KBM-7 (cell line): ENCODE measurements at regions not wholly inside any gene's neighbourhood (a gene's known extent, or its start where the extent isn't known, plus 50 kb on each side); places are given as distances from the start of the nearest gene placed in this dataset.
A peak's percentile ranks its signal among the peaks of the same experiment; 100 is the strongest.
"Not testable (repeated sequence)": the region's sequence is repeated elsewhere in the genome, so short reads cannot be mapped to it uniquely, and the experiment has no call there.

ENCODE experiments used
- DNase-seq: peaks from one replicate; pipeline ENCODE4 v3.0.0-alpha.2; 2015
- in situ Hi-C: fragments of 300-500 bp; cut with MboI; formaldehyde crosslinking; loops from 2 replicates; pipeline ENCODE4 v1.14.3; 2020; ENCODE audit warnings: low sequenced_read_pairs, low pct_unique_long_range_greater_than_20kb, mixed read lengths

GRCh38 chr18:60038731-60039130, 138.9 kb downstream of the PMAIP1 start:
- in situ Hi-C loops = no loop called here
- no peak for DNase-seq

GRCh38 chr18:60027397-60027796, 127.6 kb downstream of the PMAIP1 start:
- in situ Hi-C loops = no loop called here
- DNase-seq = no peak

GRCh38 chr18:60024857-60025256, 125.1 kb downstream of the PMAIP1 start:
- no peak for DNase-seq
- in situ Hi-C loops = no loop called here

- DNase-seq = no peak
- in situ Hi-C loops = no loop called here
These were observed 124.5 kb downstream of the PMAIP1 start for GRCh38 chr18:60024345-60024744.

- DNase-seq = no peak
- in situ Hi-C loops = no loop called here
These were observed 123.0 kb downstream of the PMAIP1 start for GRCh38 chr18:60022671-60023276.

- DNase-seq = no peak
- in situ Hi-C loops = no loop called here
These were observed 121.8 kb downstream of the PMAIP1 start for GRCh38 chr18:60021556-60021955.

- DNase-seq = no peak
- in situ Hi-C loops = no loop called here
These were observed 120.5 kb downstream of the PMAIP1 start for GRCh38 chr18:60020107-60020925.

- in situ Hi-C loops = no loop called here
- no peak for DNase-seq
These were observed 119.7 kb downstream of the PMAIP1 start for GRCh38 chr18:60019463-60019840.

- in situ Hi-C loops = no loop called here
- no peak for DNase-seq
These were observed 119.0 kb downstream of the PMAIP1 start for GRCh38 chr18:60018618-60019462.

- DNase-seq = not testable (repeated sequence)
These were observed 118.3 kb downstream of the PMAIP1 start for GRCh38 chr18:60018134-60018533.

GRCh38 chr18:60017371-60017770, 117.6 kb downstream of the PMAIP1 start:
- DNase-seq = no peak
- in situ Hi-C loops = no loop called here

More at GRCh38 chr18:60018134-60018533, 118.3 kb downstream of the PMAIP1 start:
- in situ Hi-C loops = not testable (repeated sequence)

- DNase-seq, in situ Hi-C loops: not testable (repeated sequence)
These were observed 116.0 kb downstream of the PMAIP1 start for GRCh38 chr18:60015826-60016225.

- in situ Hi-C loops, DNase-seq: not testable (repeated sequence)
These were observed 113.4 kb downstream of the PMAIP1 start for GRCh38 chr18:60013148-60013547.

GRCh38 chr18:60010984-60011383, 111.2 kb downstream of the PMAIP1 start:
- no peak for DNase-seq
- in situ Hi-C loops = no loop called here

- DNase-seq = no peak
- in situ Hi-C loops = no loop called here
These were observed 110.7 kb downstream of the PMAIP1 start for GRCh38 chr18:60010513-60010912.

- in situ Hi-C loops = no loop called here
- DNase-seq = no peak
These were observed 107.9 kb downstream of the PMAIP1 start for GRCh38 chr18:60007661-60008060.

GRCh38 chr18:60003610-60004185, 103.9 kb downstream of the PMAIP1 start:
- in situ Hi-C loops = no loop called here
- DNase-seq = no peak

- DNase-seq = peak; percentile 27
These were observed 96.7 kb downstream of the PMAIP1 start for GRCh38 chr18:59996370-59996966.

GRCh38 chr18:59994357-59994756, 94.6 kb downstream of the PMAIP1 start:
- no peak for DNase-seq
- in situ Hi-C loops = no loop called here

More at GRCh38 chr18:59996370-59996966, 96.7 kb downstream of the PMAIP1 start:
- in situ Hi-C loops = no loop called here
